Liver (tissue), 8 donors: ENCODE measurements at regions not wholly inside any gene's neighbourhood (a gene's known extent, or its start where the extent isn't known, plus 50 kb on each side); places are given as distances from the start of the nearest gene placed in this dataset.

Experiments
- DNase-seq: peaks from one replicate; pipeline ENCODE4 v3.0.0-alpha.2; 2017; ENCODE audit warnings: low spot score
- H3K27ac ChIP-seq, 2 donors: one replicate each; pipeline ENCODE4 v1.7.0; 2013; ENCODE audit warnings: inconsistent platforms in 2 of 2, low read length in 2 of 2, control low read depth in 1 of 2, low read depth in 1 of 2, mild to moderate bottlenecking in 1 of 2
- H3K27me3 ChIP-seq, 4 donors: one replicate each; pipeline versions ENCODE4 v1.6.1 to v1.7.0; 2013; ENCODE audit warnings: low read length in 3 of 4, inconsistent platforms in 1 of 4, mild to moderate bottlenecking in 1 of 4, moderate library complexity in 1 of 4; ENCODE audit not compliant: control insufficient read depth in 4 of 4, insufficient read depth in 4 of 4
- H3K36me3 ChIP-seq, 4 donors: one replicate each; pipeline versions ENCODE4 v1.6.1 to v1.7.0; 2013; ENCODE audit warnings: low read length in 3 of 4, mild to moderate bottlenecking in 3 of 4, low read depth in 1 of 4, moderate library complexity in 1 of 4; ENCODE audit not compliant: control insufficient read depth in 4 of 4, insufficient read depth in 3 of 4
- H3K4me1 ChIP-seq, 4 donors: one replicate each; pipeline versions ENCODE4 v1.6.1 to v1.7.0; 2013; ENCODE audit warnings: low read length in 3 of 4, mild to moderate bottlenecking in 3 of 4, moderate library complexity in 1 of 4; ENCODE audit not compliant: control insufficient read depth in 4 of 4, insufficient read depth in 4 of 4
- H3K4me3 ChIP-seq, 3 donors: one replicate each; pipeline versions ENCODE4 v1.6.1 to v1.7.0; 2013; ENCODE audit warnings: low read length in 3 of 3, control low read depth in 1 of 3, low read depth in 1 of 3, mild to moderate bottlenecking in 1 of 3
- H3K9ac ChIP-seq, 2 donors: one replicate each; pipeline ENCODE4 v1.7.0; 2013; ENCODE audit warnings: low read length in 2 of 2, mild to moderate bottlenecking in 2 of 2, moderate library complexity in 2 of 2, control low read depth in 1 of 2, low read depth in 1 of 2
- H3K9me3 ChIP-seq, 4 donors: one replicate each; pipeline versions ENCODE4 v1.6.1 to v1.7.0; 2013; ENCODE audit warnings: low read length in 3 of 4; ENCODE audit not compliant: control insufficient read depth in 4 of 4
- ATF3 ChIP-seq: IDR thresholded peaks from 2 replicates; pipeline ENCODE4 v1.6.1; 2016; ENCODE audit warnings: antibody characterized with exemption
- CTCF ChIP-seq: fragments of 150-350 bp; IDR thresholded peaks from 2 replicates; pipeline ENCODE4 v1.5.1; 2017; ENCODE audit warnings: improper control_type of control experiment, low read depth, low read length; ENCODE audit not compliant: missing input control
- EGR1 ChIP-seq, 2 donors: IDR thresholded peaks; 2 replicates each; pipeline ENCODE4 v1.6.1; 2016 to 2018; ENCODE audit warnings: antibody characterized with exemption in 2 of 2, low read depth in 2 of 2
- FOXA1 ChIP-seq: IDR thresholded peaks from 2 replicates; pipeline ENCODE4 v1.6.1; 2016; ENCODE audit warnings: antibody characterized with exemption
- FOXA2 ChIP-seq: IDR thresholded peaks from 2 replicates; pipeline ENCODE4 v1.6.1; 2016; ENCODE audit warnings: antibody characterized with exemption
- GABPA ChIP-seq, 2 donors: IDR thresholded peaks in 1 of 2; conservative IDR thresholded peaks in 1 of 2; 2 replicates each; pipeline ENCODE4 v1.6.1; 2016; ENCODE audit warnings: antibody characterized with exemption in 2 of 2, mild to moderate bottlenecking in 1 of 2, moderate library complexity in 1 of 2
- HNF4A ChIP-seq, 2 donors: conservative IDR thresholded peaks; 2 replicates each; pipeline ENCODE4 v1.6.1; 2016; ENCODE audit warnings: antibody characterized with exemption in 2 of 2, mild to moderate bottlenecking in 2 of 2
- HNF4G ChIP-seq: IDR thresholded peaks from 2 replicates; pipeline ENCODE4 v1.6.1; 2016; ENCODE audit warnings: antibody characterized with exemption
- JUND ChIP-seq, 2 donors: IDR thresholded peaks; 2 replicates each; pipeline ENCODE4 v1.6.1; 2016; ENCODE audit warnings: antibody characterized with exemption in 2 of 2
- MAX ChIP-seq: IDR thresholded peaks from 2 replicates; pipeline ENCODE4 v1.6.1; 2016; ENCODE audit warnings: antibody characterized with exemption
- NR2F2 ChIP-seq: IDR thresholded peaks from 2 replicates; pipeline ENCODE4 v1.6.1; 2016; ENCODE audit warnings: antibody characterized with exemption
- RAD21 ChIP-seq, 2 donors: IDR thresholded peaks; 2 replicates each; pipeline ENCODE4 v1.6.1; 2016; ENCODE audit warnings: antibody characterized with exemption in 2 of 2, mild to moderate bottlenecking in 2 of 2
- REST ChIP-seq: IDR thresholded peaks from 2 replicates; pipeline ENCODE4 v1.6.1; 2016; ENCODE audit warnings: antibody characterized with exemption, mild to moderate bottlenecking
- RXRA ChIP-seq, 2 donors: IDR thresholded peaks; 2 replicates each; pipeline ENCODE4 v1.6.1; 2017 to 2018; ENCODE audit warnings: antibody characterized with exemption in 2 of 2, mild to moderate bottlenecking in 1 of 2
- SP1 ChIP-seq: IDR thresholded peaks from 2 replicates; pipeline ENCODE4 v1.6.1; 2018; ENCODE audit warnings: antibody characterized with exemption, mild to moderate bottlenecking
- TAF1 ChIP-seq: conservative IDR thresholded peaks from 2 replicates; pipeline ENCODE4 v1.6.1; 2016; ENCODE audit warnings: antibody characterized with exemption, mild to moderate bottlenecking
- YY1 ChIP-seq: IDR thresholded peaks from 2 replicates; pipeline ENCODE4 v1.6.1; 2016; ENCODE audit warnings: antibody characterized with exemption, mild to moderate bottlenecking
- ZBTB33 ChIP-seq: IDR thresholded peaks from 2 replicates; pipeline ENCODE4 v1.6.1; 2016; ENCODE audit warnings: antibody characterized with exemption
- WGBS: extraction: QIAGEN DNeasy Blood & Tissue Kit; methylation state at CpG from one replicate; pipeline ENCODE4 v1.1.7; 2013; 5-methylcytosine and 5-hydroxymethylcytosine counted together
- donor health status: healthy.
- donor health status: healthy.
- donor health status: healthy.
- donor health status: healthy.
- donor health status: healthy.

GRCh38 chr5:107808671-107809137, 138.0 kb upstream of the EFNA5 start:
- Histone ChIP-seq H3K4me1 (no peaks in the 10 kb centered on the region), H3K4me3 (no peak overlapping the region), H3K9ac (no peak overlapping the region), H3K27ac (no peak overlapping the region), H3K36me3 (no peaks in the 10 kb centered on the region), H3K9me3 (no peaks in the 10 kb centered on the region), H3K27me3 (no peaks in the 10 kb centered on the region)
- TF ChIP-seq NR2F2 (no peak), YY1 (no peak), TAF1 (no peak), ATF3 (no peak), RAD21 (IDR thresholded peaks at IDR 0.05) (no peak), ZBTB33 (no peak), CTCF (no peak), RXRA (IDR thresholded peaks at IDR 0.05) (no peak), REST (no peak), HNF4A (conservative IDR thresholded peaks at IDR 0.05) (no peak), HNF4G (no peak), FOXA2 (no peak), FOXA1 (no peak), JUND (IDR thresholded peaks at IDR 0.05) (no peak), MAX (no peak), GABPA (IDR thresholded peaks at IDR 0.05 in 1 of 2, conservative IDR thresholded peaks at IDR 0.05 in 1 of 2) (no peak), SP1 (no peak), EGR1 (IDR thresholded peaks at IDR 0.05; ENCODE audit: low read depth in 2 of 2) (no peak)
- no peak for DNase-seq
- 64% methylated on average over 7 of the region's 7 CpGs for WGBS

- WGBS = 73% methylated on average over 5 of the region's 5 CpGs
- Histone ChIP-seq H3K9me3 (no peaks in the 10 kb centered on the region), H3K4me1 (no peaks in the 10 kb centered on the region), H3K9ac (no peak overlapping the region), H3K27me3 (no peaks in the 10 kb centered on the region), H3K36me3 (no peaks in the 10 kb centered on the region), H3K4me3 (no peak overlapping the region), H3K27ac (no peak overlapping the region)
- no peak for DNase-seq
- TF ChIP-seq FOXA2 (no peak), YY1 (no peak), FOXA1 (no peak)
These were observed 136.7 kb upstream of the EFNA5 start for GRCh38 chr5:107807431-107807830.
